NCI-H146 treated with DMSO at 0.1 percent for 48 hours (cell line): ENCODE measurements at regions not wholly inside any gene's neighbourhood (a gene's known extent, or its start where the extent isn't known, plus 50 kb on each side); places are given as distances from the start of the nearest gene placed in this dataset.
A peak's percentile ranks its signal among the peaks of the same experiment; 100 is the strongest.
"Not testable (repeated sequence)": the region's sequence is repeated elsewhere in the genome, so short reads cannot be mapped to it uniquely, and the experiment has no call there.

ENCODE experiments used
- DNase-seq: peaks from one replicate; lab custom pipeline; 2025; ENCODE audit not compliant: unreplicated experiment; lab: John Stamatoyannopoulos, UW

DNA sequence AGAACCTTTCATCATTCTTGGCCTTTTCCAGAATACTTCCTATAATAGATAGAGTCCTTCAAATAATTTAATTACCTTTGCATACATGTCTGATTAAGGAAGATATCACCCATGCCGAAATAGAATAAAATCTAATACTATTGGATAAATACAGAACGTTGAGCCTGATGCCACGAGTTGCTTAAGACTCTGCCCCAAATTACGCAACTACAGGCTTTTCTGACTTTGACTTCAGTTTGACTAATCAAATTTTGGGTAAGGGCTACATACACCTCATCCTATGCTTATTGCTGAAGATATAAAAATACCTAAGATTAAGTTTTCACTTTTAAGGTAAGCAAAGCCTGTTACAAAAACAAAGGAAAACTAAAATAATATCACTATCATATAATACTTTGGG, 1065.1 kb upstream of the NRXN1 start:
- DNase-seq, result no peak

DNA sequence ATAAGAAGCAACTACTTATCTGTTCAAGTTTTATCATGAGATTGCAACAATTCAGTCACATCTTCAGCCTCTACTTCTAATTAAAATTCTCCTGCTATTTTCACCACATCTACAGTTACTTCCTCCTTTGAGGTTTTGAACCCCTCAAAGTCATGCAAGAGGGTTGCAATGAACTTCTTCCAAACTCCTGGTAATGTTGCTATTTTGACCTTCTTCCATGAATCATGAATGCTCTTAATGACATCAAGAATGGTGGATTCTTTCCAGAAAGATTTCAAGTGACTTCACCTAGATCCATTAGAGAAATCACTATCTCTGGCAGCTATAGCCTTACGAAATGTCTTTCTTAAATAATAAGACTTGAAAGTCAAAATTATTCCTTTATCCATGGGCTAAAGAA, 1052.8 kb upstream of the NRXN1 start:
- DNase-seq, result no peak

DNA sequence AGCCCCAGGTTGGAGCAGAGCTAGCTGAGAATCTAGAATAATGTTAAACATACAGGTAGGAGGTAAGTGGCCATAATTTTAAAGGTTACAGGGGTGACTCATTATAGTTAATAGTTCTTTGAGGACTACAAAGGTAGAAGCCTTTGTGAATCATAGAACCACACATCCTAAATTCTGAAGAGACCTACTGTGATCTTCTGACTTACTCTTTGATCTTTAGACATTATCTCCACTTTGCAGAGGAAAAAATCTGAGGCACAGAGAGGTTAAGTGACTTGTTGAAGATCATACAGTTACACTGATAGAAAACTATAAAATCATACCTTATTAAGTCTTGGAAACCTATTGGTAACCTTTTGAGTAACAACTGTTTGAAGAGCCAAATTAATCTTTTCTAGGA, 1051.3 kb upstream of the NRXN1 start:
- DNase-seq, result no peak

DNA sequence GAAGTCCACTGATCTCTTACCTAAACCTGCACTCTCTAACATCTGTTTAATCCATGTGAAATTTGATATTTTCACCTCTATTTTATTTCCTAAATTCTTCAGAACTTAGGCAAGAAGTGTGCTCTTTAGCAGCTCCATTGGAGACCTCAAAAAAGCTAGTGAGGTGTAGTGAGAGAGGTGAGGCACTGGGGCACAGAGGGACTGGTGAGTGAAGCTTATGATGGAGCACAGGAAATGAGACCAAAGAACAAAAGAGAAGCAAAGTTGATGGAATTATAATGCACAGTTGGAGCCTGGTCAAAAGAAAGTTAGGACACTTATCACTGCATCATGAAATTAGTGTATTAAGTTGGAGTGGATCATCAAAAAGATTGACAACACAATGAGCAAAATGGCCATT, 1050.7 kb upstream of the NRXN1 start:
- DNase-seq, result no peak

DNA sequence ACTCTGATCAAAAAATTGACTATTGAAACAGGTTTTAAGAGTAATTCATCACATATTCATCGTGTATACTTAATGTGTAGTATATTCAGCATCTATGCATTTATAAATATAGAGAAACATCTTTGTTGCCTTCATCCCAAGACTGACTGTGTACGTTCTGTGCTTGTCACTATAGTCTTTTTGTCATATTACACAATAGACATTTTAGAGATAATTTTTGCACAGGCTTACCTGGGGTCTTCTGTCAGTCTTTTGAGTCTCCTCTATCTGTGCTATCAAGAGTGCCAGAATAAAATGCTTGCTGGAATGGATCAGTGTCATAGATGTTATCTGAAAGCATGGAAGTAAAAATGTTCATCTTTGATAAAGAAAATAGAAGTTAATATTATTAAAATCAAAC, 1047.7 kb upstream of the NRXN1 start:
- no peak for DNase-seq

DNA sequence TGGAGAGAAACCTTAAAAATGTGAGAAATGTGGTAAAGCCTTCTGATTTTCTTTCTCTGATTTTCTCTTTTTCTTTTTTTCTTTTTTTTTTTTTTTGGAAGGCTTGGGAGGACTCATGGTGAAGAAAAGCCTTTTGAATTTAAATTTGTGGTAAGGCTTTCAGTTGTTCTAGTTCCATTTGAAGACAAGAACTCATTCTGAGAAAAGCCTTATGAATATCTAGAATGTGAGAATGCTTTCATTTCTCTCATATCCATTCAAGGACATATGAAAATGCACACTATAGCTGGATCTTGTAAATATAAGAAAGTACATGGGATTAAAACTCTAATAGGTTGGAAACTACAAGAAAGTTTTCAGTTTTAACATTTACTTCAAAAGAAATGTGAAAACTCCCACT, 1045.2 kb upstream of the NRXN1 start:
- DNase-seq, result no peak

DNA sequence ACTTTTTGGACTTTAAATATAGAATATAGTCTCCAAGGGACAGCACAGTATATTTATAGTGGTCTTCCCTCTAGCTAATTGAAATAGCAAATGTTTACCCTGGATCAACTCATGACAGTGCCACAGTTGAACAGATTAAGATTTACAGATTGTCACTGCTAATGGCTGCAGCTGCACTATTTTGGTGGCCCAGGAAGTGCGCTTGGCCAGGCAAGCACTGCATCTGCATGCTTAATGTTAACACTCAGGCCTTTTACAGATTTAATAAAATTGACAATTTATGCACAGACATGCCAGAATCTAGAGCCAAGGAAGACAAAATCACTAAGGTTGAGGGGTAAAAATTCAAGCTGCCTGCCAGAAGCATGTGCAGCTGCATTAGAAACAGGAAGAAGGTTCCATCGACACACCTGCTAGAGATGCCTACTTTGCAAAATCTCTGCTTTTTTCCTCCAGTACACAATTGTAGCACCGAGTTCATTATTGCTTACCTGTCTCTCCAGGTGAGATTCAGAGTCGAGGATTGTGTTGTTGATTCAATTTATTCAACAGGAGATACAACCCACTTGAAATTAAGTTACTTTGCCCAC, 1042.3 kb upstream of the NRXN1 start:
- DNase-seq, result no peak

DNA sequence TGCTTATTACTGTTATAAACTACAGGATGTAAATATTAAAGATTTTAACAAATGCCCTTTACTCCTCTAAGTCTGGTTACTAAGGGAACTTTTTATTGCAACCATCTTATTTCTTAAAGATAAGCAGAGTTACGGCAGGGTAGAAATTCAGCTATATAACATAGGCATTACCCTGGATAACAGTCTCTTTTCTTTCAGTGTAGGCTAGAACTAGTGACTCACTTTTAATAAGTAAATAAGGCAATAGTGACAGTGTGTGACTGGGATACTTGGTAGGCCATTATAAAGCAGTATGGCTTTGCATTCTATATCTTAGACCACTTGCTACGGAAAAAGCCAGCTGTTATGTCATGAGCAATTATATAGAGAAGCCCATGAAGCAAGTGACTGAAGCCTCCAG, 1041.0 kb upstream of the NRXN1 start:
- DNase-seq, result no peak

DNA sequence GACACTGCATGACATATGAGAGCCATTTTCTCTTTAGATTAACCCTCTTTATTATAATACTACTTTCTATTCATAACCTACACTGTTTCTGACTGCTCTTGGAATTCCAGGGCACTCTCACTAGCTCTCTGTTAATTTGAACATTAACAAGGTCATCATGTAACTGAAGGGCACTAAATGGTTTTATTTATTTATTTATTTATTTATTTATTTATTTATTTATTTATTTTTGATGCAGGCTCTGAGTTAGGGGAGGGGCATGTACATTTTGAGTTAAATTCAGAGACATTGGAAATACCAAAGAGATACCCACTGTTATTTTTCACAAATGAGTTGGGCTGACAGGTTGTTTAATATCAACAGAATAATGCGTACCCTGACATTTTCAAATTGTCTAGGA, 1038.7 kb upstream of the NRXN1 start:
- DNase-seq, result no peak

DNA sequence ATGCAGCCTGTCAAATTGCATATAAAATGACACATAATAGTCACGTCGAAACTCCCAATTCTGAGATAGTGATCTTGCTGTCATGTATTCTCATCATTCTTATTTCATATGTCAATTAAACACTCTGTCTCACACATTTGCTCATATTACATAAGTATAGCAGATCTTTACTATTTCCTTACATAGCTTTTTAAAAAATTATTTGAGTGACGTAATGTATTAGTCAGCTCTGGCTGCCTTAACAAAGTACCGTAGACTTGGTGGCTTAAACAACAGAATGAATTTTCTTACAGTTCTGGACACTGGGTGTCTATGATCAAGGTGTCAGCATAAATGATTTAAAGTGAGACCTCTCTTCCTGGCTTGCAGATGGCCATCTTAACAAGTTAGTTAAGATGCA, 1032.3 kb upstream of the NRXN1 start:
- DNase-seq, result no peak

DNA sequence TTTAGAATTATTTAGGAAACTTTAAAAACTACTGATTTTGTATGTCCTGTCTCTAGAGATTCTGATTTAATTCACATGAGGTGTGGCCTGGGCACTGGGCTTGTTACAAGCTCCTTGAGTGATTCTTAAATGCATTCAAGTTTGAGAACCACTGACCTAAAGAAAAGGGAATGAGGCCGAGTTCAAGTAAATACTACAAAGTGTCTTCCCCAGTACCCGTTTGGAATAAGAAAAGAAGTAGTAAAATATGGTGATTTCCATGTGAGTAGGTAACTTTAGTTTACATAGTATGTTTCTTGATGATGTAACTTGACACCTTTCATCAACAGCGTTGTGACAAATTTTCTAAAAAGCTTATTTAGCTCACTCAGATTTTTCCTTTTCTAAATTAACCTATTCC, 1022.9 kb upstream of the NRXN1 start:
- DNase-seq, result no peak

DNA sequence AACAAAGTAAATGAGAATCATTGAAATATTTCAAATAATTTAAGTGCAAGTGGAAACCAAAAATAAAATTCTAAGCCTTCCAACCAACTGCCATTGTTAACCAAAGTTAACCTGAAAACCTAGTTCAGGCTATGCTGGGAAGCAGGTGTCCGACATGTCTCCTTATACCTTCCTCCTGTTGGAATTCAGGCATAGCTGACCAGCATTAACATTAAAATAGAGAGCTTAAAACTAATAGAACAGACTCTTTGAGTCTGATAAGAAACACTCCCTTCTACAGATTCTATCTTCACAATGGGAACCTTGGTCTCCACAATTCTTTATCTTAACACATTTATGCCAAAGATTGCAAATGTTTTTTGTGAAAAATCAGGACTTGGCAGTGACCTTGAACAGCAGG, 1004.9 kb upstream of the NRXN1 start:
- no peak for DNase-seq

DNA sequence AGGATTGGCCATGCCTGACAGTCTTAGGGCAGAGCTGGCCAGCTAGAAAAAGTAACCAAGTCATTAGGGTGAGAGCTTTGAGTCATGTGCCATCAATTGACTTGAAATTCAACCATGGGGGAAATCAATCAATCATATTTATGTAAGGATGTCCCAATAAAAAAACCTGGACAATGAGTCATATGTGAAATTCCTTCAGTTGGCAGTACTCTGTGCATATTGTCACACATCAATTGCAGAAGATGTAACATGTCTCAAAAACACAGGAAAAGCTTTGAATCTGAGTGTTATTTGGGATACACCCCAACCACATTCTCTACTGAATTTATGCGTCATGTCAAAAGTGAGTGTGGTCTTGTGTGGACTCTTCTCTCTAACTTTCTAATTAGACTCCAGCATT, 1004.1 kb upstream of the NRXN1 start:
- DNase-seq, result no peak

DNA sequence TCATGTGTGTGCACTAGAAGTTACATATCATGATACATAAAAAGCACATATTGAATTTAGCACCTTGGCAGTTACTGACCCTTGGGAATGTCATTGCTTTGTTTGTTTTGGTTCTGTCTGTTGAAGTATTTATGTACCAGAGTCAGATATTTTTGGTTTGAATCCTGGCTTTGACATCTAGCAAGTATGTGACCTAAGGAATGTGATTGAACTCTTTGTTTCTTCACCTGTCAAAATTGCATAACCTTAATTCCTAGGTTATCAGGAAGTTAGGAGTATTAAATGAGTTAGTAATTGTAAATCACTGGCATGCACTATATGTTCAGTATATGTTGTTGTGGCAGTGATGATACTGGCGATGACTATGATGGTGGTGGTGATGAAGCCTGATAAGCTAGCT, 1003.5 kb upstream of the NRXN1 start:
- no peak for DNase-seq

DNA sequence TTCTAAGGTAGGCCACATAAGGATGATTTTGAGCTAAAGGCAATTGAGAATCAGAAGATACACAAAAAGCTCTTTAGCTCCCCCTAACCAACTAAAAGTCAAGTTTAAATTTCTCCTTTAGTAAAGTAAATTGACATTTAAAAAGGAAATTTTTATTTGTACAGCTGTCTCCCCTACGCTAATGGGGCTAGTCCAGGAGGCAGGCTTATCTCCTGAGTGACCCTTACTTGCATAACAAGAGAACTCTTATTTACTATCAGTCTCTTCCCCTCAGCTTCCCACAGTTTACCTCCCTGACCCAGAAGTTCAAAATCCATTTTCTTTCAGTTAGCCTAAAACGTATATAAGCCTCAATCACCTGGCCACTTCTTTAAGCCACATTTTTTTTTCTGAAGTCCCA, 1002.8 kb upstream of the NRXN1 start:
- DNase-seq, result peak; percentile 90

DNA sequence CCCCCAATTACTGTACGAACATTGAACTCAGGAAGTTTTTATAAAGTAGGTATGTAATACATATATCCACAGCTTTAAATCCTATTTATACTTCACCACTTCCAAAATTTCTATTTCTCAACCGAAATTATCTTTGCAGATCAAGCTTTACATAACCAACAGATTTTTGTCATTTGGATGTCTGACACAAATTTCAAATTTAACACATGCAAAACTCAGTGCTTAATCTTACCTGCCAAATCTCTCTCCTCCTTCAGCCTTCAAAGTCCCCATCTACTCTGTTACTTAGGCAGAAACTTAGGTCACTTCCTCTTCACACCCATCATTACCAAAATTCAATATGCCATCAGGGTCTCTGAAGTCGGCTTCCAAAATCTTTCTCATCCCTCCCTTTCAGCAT, 990.1 kb upstream of the NRXN1 start:
- no peak for DNase-seq

DNA sequence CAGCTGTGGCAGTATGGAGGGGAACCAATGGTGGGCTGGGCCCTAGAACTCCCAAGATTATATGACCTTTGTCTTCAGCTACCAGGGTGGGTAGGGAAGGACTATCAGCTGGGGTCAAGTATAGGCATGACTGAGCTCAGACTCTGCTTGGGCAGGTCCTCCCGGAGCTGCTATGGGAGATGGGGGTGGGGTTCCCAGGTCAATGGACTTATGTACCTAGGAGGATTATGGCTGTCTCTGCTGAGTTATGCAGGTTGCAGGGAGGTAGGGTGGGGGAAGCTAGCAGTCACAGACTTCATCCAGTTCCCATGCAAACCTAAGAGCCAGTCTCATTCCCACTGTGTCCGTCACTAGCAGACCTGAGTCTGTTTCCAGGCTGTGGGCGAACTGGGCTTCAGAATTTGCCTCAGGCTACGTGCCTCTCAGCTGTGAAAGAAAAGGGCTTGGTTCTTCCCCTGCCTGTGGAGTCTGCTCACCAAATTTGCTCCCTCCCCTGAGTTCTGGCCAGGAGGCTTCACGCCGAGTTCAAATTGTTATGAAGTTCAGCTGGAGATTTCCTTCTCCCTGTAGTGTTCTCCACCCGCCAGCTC, 985.8 kb upstream of the NRXN1 start:
- DNase-seq, result no peak

DNA sequence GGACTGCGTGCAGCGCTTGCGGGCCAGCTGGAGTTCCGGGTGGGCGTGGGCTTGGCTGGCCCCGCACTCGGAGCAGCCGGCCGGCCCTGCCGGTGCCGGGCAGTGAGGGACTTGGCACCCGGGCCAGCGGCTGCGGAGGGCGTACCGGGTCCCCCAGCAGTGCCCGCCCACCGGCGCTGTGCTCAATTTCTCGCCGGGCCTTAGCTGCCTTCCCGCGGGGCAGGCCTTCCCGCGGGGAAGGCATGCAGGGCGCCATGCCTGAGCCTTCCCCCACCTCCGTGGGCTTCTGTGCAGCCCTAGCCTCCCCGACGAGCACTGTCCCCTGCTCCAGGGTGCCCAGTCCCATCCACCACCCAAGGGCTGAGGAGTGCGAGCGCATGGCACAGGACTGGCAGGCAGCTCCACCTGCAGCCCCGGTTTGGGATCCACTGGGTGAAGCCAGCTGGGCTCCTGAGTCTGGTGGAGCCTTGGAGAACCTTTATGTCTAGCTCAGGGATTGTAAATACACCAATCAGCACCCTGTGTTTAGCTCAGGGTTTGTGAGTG, 975.0 kb upstream of the NRXN1 start:
- not testable (repeated sequence) for DNase-seq

DNA sequence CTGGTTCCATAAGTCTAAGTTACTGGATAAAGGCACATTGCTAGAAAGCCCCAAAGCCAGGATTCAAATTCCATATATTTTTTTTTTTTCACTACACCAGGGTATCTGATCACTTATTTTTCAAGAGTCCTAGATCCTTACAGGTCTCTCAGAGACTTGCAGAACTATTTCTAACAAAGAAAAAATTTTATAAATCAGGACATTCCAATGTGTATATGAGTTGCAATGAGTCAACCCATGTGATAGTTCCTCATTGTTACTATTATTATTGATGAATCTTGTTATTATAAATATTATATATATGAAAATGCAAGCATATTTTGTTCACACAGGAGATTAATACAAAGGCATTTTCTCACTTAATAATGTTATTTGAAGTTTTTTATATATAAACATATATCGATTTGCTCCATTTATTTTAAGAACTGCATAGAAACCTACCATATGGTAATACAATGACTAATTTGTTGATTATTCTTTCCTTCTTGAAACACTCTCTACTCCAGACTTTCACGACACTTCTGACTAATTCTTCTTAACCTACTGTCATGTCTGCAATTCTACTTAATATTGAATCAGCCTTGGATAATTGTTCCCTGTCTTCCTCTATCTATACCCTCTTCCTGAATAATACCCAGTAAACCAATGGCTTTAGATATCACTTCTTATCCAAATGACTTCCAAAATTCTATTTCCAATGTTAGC, 968.4 kb upstream of the NRXN1 start:
- DNase-seq, result no peak

DNA sequence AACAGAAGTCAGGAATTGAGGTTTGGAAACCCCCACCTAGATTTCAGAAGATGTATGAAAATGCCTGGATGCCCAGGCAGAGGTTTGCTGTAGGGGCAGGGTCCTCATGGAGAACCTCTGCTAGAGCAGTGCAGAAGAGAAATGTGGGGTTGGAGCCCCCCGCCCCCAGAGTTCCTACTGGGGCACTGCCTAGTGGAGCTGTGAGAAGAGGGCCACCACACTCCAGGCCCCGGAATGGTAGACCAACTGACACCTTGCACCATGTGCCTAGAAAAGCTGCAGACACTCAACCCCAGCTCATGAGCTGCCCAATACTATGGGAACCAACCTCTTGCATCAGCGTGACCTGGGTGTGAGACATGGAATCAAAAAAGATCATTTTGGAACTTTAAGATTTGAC, 967.0 kb upstream of the NRXN1 start:
- DNase-seq, result no peak

DNA sequence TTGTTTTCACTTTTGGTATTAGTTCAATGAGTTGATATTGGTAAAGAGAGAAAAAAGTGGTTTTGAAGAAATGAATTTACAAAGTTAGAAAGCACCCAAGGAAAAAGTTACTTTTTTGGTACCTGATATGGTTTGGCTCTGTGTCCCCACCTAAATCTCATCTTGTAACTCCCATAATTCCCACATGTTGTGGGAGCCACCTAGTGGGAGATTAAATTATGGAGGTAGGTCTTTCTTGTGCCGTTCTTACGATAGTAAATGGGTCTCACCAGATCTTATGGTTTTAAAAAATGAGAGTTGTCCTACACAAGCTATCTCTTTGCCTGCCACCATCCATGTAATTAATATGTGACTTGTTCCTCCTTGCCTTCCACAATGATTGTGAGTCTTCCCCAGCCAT, 965.6 kb upstream of the NRXN1 start:
- no peak for DNase-seq

DNA sequence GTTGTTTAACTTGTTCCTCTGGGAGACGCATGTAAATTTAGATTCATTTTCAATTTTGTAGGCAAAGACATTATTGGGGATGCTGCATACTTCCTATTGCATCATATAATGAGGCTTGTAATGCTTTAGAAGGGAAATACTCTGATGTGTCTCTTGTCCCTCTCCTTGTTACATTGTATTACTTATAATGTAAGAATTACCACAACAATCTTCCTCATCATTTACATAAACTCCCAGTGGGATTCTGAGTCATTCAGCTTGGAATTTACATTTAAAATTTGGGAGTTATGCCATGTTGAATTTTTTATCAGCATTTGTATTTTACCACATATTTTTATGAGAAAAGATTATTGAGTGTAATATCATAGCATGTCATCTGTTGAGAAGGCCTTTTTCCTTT, 963.4 kb upstream of the NRXN1 start:
- no peak for DNase-seq
